ENCODE measurements at regions not wholly inside any gene's neighbourhood (a gene's known extent, or its start where the extent isn't known, plus 50 kb on each side); places are given as distances from the start of the nearest gene placed in this dataset.

DNA sequence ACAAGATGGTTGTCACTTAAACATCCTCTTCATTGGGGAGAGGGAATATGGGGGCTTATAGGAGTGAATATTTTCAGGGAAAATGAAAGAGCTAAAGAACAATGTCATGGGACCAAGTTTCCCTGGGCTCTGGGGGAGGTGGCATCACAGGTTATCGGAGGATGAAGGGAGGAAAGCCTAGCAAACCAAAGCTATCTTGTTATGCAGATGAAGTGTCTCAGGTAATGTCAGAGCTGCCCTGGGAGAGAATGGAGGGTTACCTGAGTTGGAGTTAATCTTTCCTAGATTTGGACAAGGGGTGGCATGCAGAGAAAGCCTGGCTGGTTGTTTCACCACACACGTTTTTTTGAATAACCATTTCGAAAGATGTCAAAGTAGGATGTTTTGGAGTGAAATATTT lies 308.1 kb upstream of the ATP10A start:
- 76% methylated on average over 3 of the region's 3 CpGs for WGBS
- Histone ChIP-seq H3K27me3 (replicated peaks; ENCODE audit: insufficient read depth) (no peaks in the 10 kb centered on the region), H3K4me3 (no peak overlapping the region), H3K4me1 (replicated peaks) (no peaks in the 10 kb centered on the region), H3K27ac (no peak overlapping the region), H3K36me3 (no peaks in the 10 kb centered on the region), H3K9me3 (no peaks in the 10 kb centered on the region)
- DNase-seq (ENCODE audit: low spot score): no peak
- no peak for TF ChIP-seq POLR2A (IDR thresholded peaks at IDR 0.05)
- TF ChIP-seq, protein P1, sequence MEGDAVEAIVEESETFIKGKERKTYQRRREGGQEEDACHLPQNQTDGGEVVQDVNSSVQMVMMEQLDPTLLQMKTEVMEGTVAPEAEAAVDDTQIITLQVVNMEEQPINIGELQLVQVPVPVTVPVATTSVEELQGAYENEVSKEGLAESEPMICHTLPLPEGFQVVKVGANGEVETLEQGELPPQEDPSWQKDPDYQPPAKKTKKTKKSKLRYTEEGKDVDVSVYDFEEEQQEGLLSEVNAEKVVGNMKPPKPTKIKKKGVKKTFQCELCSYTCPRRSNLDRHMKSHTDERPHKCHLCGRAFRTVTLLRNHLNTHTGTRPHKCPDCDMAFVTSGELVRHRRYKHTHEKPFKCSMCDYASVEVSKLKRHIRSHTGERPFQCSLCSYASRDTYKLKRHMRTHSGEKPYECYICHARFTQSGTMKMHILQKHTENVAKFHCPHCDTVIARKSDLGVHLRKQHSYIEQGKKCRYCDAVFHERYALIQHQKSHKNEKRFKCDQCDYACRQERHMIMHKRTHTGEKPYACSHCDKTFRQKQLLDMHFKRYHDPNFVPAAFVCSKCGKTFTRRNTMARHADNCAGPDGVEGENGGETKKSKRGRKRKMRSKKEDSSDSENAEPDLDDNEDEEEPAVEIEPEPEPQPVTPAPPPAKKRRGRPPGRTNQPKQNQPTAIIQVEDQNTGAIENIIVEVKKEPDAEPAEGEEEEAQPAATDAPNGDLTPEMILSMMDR (IDR thresholded peaks at IDR 0.05): no peak
- no peak for TF ChIP-seq POLR2AphosphoS5 (IDR thresholded peaks at IDR 0.05)
- intact Hi-C loops (cut with DNase I): no loop called here

DNA sequence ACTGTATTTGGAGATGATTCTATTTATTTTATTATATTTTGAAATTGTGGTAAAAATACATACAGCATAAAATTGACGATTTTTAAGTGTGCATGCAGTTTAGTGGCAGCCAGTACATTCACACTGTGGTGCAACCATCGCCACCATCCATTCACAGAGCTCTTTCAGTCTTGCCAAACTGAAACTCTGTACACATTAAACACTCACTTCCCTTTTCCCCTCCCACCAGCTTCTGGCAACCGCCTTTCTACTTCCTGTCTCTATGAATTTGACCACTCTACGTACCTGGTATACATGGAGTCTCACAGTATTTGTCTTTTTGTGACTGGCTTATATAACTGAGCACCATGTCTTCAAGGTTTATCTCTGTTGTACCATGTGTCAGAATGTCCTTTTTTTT lies 303.3 kb upstream of the ATP10A start:
- Histone ChIP-seq H3K9me3 (no peaks in the 10 kb centered on the region), H3K27me3 (replicated peaks; ENCODE audit: insufficient read depth) (no peaks in the 10 kb centered on the region), H3K27ac (no peak overlapping the region), H3K4me1 (replicated peaks) (no peaks in the 10 kb centered on the region), H3K4me3 (no peak overlapping the region), H3K36me3 (no peaks in the 10 kb centered on the region)
- TF ChIP-seq POLR2AphosphoS5 (IDR thresholded peaks at IDR 0.05) (no peak), POLR2A (IDR thresholded peaks at IDR 0.05) (no peak)
- TF ChIP-seq, protein P1 (IDR thresholded peaks at IDR 0.05): no peak
- intact Hi-C loops (cut with DNase I): no loop called here
- 74% methylated on average over 4 of the region's 4 CpGs for WGBS
- DNase-seq (ENCODE audit: low spot score): no peak

DNA sequence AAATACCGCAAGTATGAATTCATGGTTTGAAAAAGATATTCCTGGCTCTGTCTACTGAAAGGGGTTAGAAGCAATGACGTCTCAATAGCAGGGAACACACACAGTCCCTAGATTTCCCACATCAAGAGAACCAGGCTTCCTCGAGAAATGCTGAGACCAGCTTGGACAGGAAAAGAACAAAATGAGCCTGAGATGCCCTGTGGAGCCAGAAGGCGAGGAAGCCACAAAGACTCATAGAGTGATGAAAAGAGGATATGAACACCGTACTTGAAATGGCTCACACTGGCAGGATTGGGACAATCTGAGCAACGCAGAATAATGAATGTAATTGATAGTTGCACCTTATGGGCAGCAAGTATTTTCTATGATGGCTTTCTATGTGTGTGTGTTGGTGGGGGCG lies 302.4 kb upstream of the ATP10A start:
- H3K4me1 ChIP-seq (replicated peaks): no peaks in the 10 kb centered on the region
- H3K4me3 ChIP-seq: no peak overlapping the region
- H3K27me3 ChIP-seq (replicated peaks; ENCODE audit: insufficient read depth): no peaks in the 10 kb centered on the region
- no peaks in the 10 kb centered on the region for H3K9me3 ChIP-seq
- H3K27ac ChIP-seq: no peak overlapping the region
- no peak for DNase-seq (ENCODE audit: low spot score)
- intact Hi-C loops (cut with DNase I): no loop called here
- WGBS: 90% methylated on average over 7 of the region's 7 CpGs
- TF ChIP-seq POLR2A (IDR thresholded peaks at IDR 0.05) (no peak), POLR2AphosphoS5 (IDR thresholded peaks at IDR 0.05) (no peak)
- TF ChIP-seq, protein P1 (IDR thresholded peaks at IDR 0.05): no peak
- no peaks in the 10 kb centered on the region for H3K36me3 ChIP-seq

DNA sequence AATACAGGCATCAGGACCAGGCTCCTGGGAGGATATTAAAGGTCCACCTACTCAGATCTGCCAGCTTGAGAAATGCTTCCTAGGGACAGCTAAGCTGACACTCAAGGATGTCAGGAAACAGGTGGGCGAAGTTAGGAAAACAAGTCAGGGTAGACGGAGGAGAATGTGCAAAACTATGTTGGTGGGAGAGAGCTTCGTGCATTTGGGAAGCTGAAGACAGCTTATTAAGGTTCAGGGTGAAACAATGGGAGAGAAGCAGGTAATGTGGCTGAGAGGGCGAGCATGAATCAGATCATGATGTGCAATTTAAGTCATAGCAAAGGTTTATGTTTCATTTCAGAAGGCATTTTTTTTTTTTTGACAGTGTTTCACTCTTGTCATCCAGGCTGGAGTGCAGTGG lies 297.2 kb upstream of the ATP10A start:
- no peaks in the 10 kb centered on the region for H3K36me3 ChIP-seq
- WGBS: 89% methylated on average over 4 of the region's 4 CpGs
- H3K9me3 ChIP-seq: no peaks in the 10 kb centered on the region
- DNase-seq (ENCODE audit: low spot score): no peak
- intact Hi-C loops (cut with DNase I): no loop called here
- no peaks in the 10 kb centered on the region for H3K4me1 ChIP-seq (replicated peaks)
- no peak overlapping the region for H3K4me3 ChIP-seq
- no peaks in the 10 kb centered on the region for H3K27me3 ChIP-seq (replicated peaks; ENCODE audit: insufficient read depth)
- TF ChIP-seq POLR2A (IDR thresholded peaks at IDR 0.05): no peak
- TF ChIP-seq, protein P1 (IDR thresholded peaks at IDR 0.05): no peak
- no peak for TF ChIP-seq POLR2AphosphoS5 (IDR thresholded peaks at IDR 0.05)
- H3K27ac ChIP-seq: no peak overlapping the region

- no peak for DNase-seq (ENCODE audit: low spot score)
- H3K9me3 ChIP-seq: no peaks in the 10 kb centered on the region
- TF ChIP-seq POLR2AphosphoS5 (IDR thresholded peaks at IDR 0.05): no peak
- TF ChIP-seq, protein P1 (IDR thresholded peaks at IDR 0.05): no peak
- TF ChIP-seq POLR2A (IDR thresholded peaks at IDR 0.05): no peak
- no peaks in the 10 kb centered on the region for H3K4me1 ChIP-seq (replicated peaks)
- no peak overlapping the region for H3K27ac ChIP-seq
- intact Hi-C loops (cut with DNase I): no loop called here
- no peak overlapping the region for H3K4me3 ChIP-seq
- no peaks in the 10 kb centered on the region for H3K36me3 ChIP-seq
- no peaks in the 10 kb centered on the region for H3K27me3 ChIP-seq (replicated peaks; ENCODE audit: insufficient read depth)
- WGBS: 98% methylated on average over 2 of the region's 2 CpGs
Observed at GRCh38 chr15:26158176-26158575, 295.0 kb upstream of the ATP10A start.

Measured in prostate gland (tissue), 2 donors.